GM12878 (cell line): ENCODE measurements at regions not wholly inside any gene's neighbourhood (a gene's known extent, or its start where the extent isn't known, plus 50 kb on each side); places are given as distances from the start of the nearest gene placed in this dataset.

Experiments
- ATAC-seq: fragments of 200-7000 bp; cut with Tn5 transposase; 3 replicates; pipeline ENCODE4 v1.9.1; 2020; ENCODE audit warnings: mild to moderate bottlenecking, moderate library complexity
- BruUV-seq: library from RNA; stranded (reverse); fragments of 400-500 nt; replicated peaks from 2 replicates; lab custom pipeline; 2021; lab: Mats Ljungman, UMichigan
- CTCF ChIA-PET: fragments of 300-600 bp; sonication (Branson Sonifier 250); formaldehyde crosslinking; extraction: SDS; loops from one replicate; lab custom pipeline; 2021; ENCODE audit warnings: inconsistent platforms; lab: Yijun Ruan, JAX
- POLR2A ChIA-PET: fragments of 350-600 bp; formaldehyde crosslinking; extraction: SDS; loops from one replicate; lab custom pipeline; 2021; ENCODE audit warnings: inconsistent platforms; lab: Charles Lee
- RAD21 ChIA-PET: fragments of 300-600 bp; sonication (Branson Sonifier 250); formaldehyde crosslinking; loops from one replicate; lab custom pipeline; 2023; ENCODE audit warnings: antibody characterized with exemption; ENCODE audit not compliant: unreplicated experiment; lab: Charles Lee
- SMC1A ChIA-PET: fragments of 300-600 bp; sonication (Branson Sonifier 250); formaldehyde crosslinking; loops from one replicate; lab custom pipeline; 2023; ENCODE audit not compliant: unreplicated experiment, uncharacterized antibody; lab: Charles Lee
- DNase-seq: peaks from one replicate; pipeline ENCODE4 v3.0.0-alpha.2; 2011; ENCODE audit warnings: low read depth, low spot score
- FAIRE-seq: peaks from 3 replicates; lab custom pipeline; 2011; peaks lifted over from hg19 to GRCh38; lab: Jason Lieb, UNC
- H2AFZ ChIP-seq: 2 replicates; pipeline ENCODE4 v1.6.0; 2011; ENCODE audit warnings: low read depth, low read length, control low read depth; ENCODE audit not compliant: control insufficient read depth
- H3K27ac ChIP-seq: 2 replicates; pipeline ENCODE4 v1.5.1; 2011; ENCODE audit warnings: control low read depth; ENCODE audit not compliant: control insufficient read depth, insufficient read depth
- H3K27me3 ChIP-seq, 2 experiments: replicated peaks in 1 of 2; 2 replicates each; pipeline versions ENCODE4 v1.6.0 to v1.6.1; 2011; ENCODE audit warnings: low read length in 1 of 2; ENCODE audit not compliant: control insufficient read depth in 2 of 2, insufficient read depth in 2 of 2
- H3K36me3 ChIP-seq, 2 experiments: 2 replicates each; pipeline ENCODE4 v1.5.1; 2011; ENCODE audit warnings: low read length in 1 of 2; ENCODE audit not compliant: control insufficient read depth in 2 of 2, insufficient read depth in 2 of 2
- H3K4me1 ChIP-seq: 2 replicates; pipeline ENCODE4 v1.6.1; 2011; ENCODE audit warnings: mild to moderate bottlenecking, low read length, moderate library complexity, mixed read lengths; ENCODE audit not compliant: control insufficient read depth, insufficient read depth
- H3K4me2 ChIP-seq: 2 replicates; pipeline ENCODE4 v1.6.0; 2011; ENCODE audit warnings: control low read depth; ENCODE audit not compliant: control insufficient read depth, insufficient read depth
- H3K4me3 ChIP-seq: fragments of 200-600 bp; sonication (generic); 2 replicates; pipeline ENCODE4 v1.5.1; 2016
- H3K79me2 ChIP-seq: 2 replicates; pipeline ENCODE4 v1.6.0; 2011; ENCODE audit warnings: low read length; ENCODE audit not compliant: control insufficient read depth, insufficient read depth
- H3K9ac ChIP-seq: 2 replicates; pipeline ENCODE4 v1.8.0; 2011; ENCODE audit warnings: low read length, control low read depth, mixed read lengths; ENCODE audit not compliant: control insufficient read depth, insufficient read depth
- H3K9me3 ChIP-seq: replicated peaks from 3 replicates; pipeline ENCODE4 v1.5.1; 2011; ENCODE audit warnings: mild to moderate bottlenecking, low read length; ENCODE audit not compliant: control insufficient read depth, insufficient read depth
- H4K20me1 ChIP-seq: 2 replicates; pipeline ENCODE4 v1.6.0; 2011; ENCODE audit not compliant: control insufficient read depth, insufficient read depth
- BHLHE40 ChIP-seq, 2 experiments: fragments of 450-650 bp in 1 of 2; IDR thresholded peaks; 2 replicates each; pipeline ENCODE4 v1.6.1; 2011 to 2017; ENCODE audit warnings: low read depth in 2 of 2, borderline replicate concordance in 1 of 2, improper control_type of control experiment in 1 of 2, low read length in 1 of 2, mild to moderate bottlenecking in 1 of 2
- CHD2 ChIP-seq: IDR thresholded peaks from 2 replicates; pipeline ENCODE4 v1.6.1; 2011; ENCODE audit warnings: low read depth, low read length, improper control_type of control experiment, borderline replicate concordance
- CUX1 ChIP-seq: IDR thresholded peaks from 2 replicates; pipeline ENCODE4 v1.6.1; 2012; ENCODE audit warnings: improper control_type of control experiment, low read depth, low read length; ENCODE audit not compliant: insufficient replicate concordance
- DPF2 ChIP-seq: fragments of 450-650 bp; IDR thresholded peaks from 2 replicates; pipeline ENCODE4 v1.6.1; 2017; ENCODE audit warnings: mild to moderate bottlenecking
- ELK1 ChIP-seq: IDR thresholded peaks from 2 replicates; pipeline ENCODE4 v1.6.1; 2012; ENCODE audit warnings: low read depth, low read length, improper control_type of control experiment
- HDAC2 ChIP-seq: fragments of 200-600 bp; sonication (generic); IDR thresholded peaks from 2 replicates; pipeline ENCODE4 v1.6.1; 2017
- HDGF ChIP-seq: fragments of 450-650 bp; IDR thresholded peaks from 2 replicates; pipeline ENCODE4 v1.6.1; 2016; ENCODE audit warnings: antibody characterized with exemption
- MEF2A ChIP-seq: IDR thresholded peaks from 2 replicates; pipeline ENCODE4 v1.6.1; 2011; ENCODE audit warnings: low read depth, mild to moderate bottlenecking, low read length, moderate library complexity; ENCODE audit not compliant: insufficient read depth
- MTA2 ChIP-seq: fragments of 450-650 bp; IDR thresholded peaks from 2 replicates; pipeline ENCODE4 v1.6.1; 2016; ENCODE audit warnings: low read depth, mild to moderate bottlenecking, moderate library complexity
- POU2F2 ChIP-seq: IDR thresholded peaks from 3 replicates; pipeline ENCODE4 v1.6.1; 2011; ENCODE audit warnings: low read depth, mild to moderate bottlenecking, low read length, borderline replicate concordance
- RELA ChIP-seq: fragments of 450-650 bp; IDR thresholded peaks from 2 replicates; pipeline ENCODE4 v1.8.0; 2014; ENCODE audit warnings: borderline replicate concordance; ENCODE audit not compliant: partially characterized antibody
- SRF ChIP-seq, 2 experiments: IDR thresholded peaks; 2 replicates each; pipeline ENCODE4 v1.6.1; 2011; ENCODE audit warnings: low read depth in 2 of 2, low read length in 2 of 2, mild to moderate bottlenecking in 1 of 2, moderate library complexity in 1 of 2
- TAF1 ChIP-seq: IDR thresholded peaks from 2 replicates; pipeline ENCODE4 v1.6.1; 2011; ENCODE audit warnings: mild to moderate bottlenecking, low read depth, low read length, borderline replicate concordance
- TARDBP ChIP-seq: IDR thresholded peaks from 2 replicates; pipeline ENCODE4 v1.6.1; 2016; ENCODE audit warnings: borderline replicate concordance
- WGBS: methylation state at CpG from one replicate; pipeline ENCODE4 v1.1.6; 2016; ENCODE audit warnings: low lambda C conversion rate; ENCODE audit not compliant: insufficient replicate concordance, insufficient coverage; ENCODE audit errors: missing lambda C conversion rate; 5-methylcytosine and 5-hydroxymethylcytosine counted together
- in situ Hi-C: fragments of 300-500 bp; cut with MboI; formaldehyde crosslinking; loops from 9 replicates; pipeline ENCODE4 v1.14.3; 2018; ENCODE audit warnings: mixed read lengths
- intact Hi-C: fragments of 100-400 bp; cut with micrococcal nuclease; formaldehyde crosslinking; loops from one replicate; pipeline ENCODE4 v1.14.2; 2022; ENCODE audit not compliant: unreplicated experiment
- TF ChIP-seq, protein P1 (sequence below): fragments of 450-650 bp; IDR thresholded peaks from 2 replicates; pipeline ENCODE4 v1.6.1; 2016; ENCODE audit warnings: mild to moderate bottlenecking, moderate library complexity, borderline replicate concordance

GRCh38 chr9:105172436-105172835, 72.0 kb upstream of the SLC44A1 start:
- ChIA-PET POLR2A (no interaction called here), RAD21 (no interaction called here)
- Histone ChIP-seq H3K4me1 (no peaks in the 10 kb centered on the region), H3K9ac (no peak overlapping the region), H4K20me1 (no peaks in the 10 kb centered on the region), H3K79me2 (no peaks in the 10 kb centered on the region), H3K4me3 (no peak overlapping the region), H3K27me3 (no peaks in the 10 kb centered on the region; a peak in 2 of 4 replicates), H3K9me3 (no peaks in the 10 kb centered on the region; the same call in 2 of the 3 replicates), H2AFZ (no peak overlapping the region), H3K4me2 (no peak overlapping the region), H3K27ac (no peak overlapping the region)
- in situ Hi-C loops, result no loop called here
- DNase-seq (no peak), FAIRE-seq (no peak), ATAC-seq (no peak)
- intact Hi-C loops, result no loop called here
- WGBS, result 20% methylated on average over 5 of the region's 5 CpGs
- no TSS peak for BruUV-seq
- TF ChIP-seq CUX1, result no peak
- TF ChIP-seq RELA, result no peak
- TF ChIP-seq BHLHE40 (IDR thresholded peaks at IDR 0.05; ENCODE audit: borderline replicate concordance in 1 of 2, low read depth in 2 of 2, low read length in 1 of 2), result no peak
- TF ChIP-seq HDAC2, result no peak
- TF ChIP-seq, protein P1, sequence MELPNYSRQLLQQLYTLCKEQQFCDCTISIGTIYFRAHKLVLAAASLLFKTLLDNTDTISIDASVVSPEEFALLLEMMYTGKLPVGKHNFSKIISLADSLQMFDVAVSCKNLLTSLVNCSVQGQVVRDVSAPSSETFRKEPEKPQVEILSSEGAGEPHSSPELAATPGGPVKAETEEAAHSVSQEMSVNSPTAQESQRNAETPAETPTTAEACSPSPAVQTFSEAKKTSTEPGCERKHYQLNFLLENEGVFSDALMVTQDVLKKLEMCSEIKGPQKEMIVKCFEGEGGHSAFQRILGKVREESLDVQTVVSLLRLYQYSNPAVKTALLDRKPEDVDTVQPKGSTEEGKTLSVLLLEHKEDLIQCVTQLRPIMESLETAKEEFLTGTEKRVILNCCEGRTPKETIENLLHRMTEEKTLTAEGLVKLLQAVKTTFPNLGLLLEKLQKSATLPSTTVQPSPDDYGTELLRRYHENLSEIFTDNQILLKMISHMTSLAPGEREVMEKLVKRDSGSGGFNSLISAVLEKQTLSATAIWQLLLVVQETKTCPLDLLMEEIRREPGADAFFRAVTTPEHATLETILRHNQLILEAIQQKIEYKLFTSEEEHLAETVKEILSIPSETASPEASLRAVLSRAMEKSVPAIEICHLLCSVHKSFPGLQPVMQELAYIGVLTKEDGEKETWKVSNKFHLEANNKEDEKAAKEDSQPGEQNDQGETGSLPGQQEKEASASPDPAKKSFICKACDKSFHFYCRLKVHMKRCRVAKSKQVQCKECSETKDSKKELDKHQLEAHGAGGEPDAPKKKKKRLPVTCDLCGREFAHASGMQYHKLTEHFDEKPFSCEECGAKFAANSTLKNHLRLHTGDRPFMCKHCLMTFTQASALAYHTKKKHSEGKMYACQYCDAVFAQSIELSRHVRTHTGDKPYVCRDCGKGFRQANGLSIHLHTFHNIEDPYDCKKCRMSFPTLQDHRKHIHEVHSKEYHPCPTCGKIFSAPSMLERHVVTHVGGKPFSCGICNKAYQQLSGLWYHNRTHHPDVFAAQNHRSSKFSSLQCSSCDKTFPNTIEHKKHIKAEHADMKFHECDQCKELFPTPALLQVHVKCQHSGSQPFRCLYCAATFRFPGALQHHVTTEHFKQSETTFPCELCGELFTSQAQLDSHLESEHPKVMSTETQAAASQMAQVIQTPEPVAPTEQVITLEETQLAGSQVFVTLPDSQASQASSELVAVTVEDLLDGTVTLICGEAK, result no peak
- TF ChIP-seq MEF2A, result no peak
- TF ChIP-seq POU2F2, result no peak
- no peak for TF ChIP-seq TARDBP
- TF ChIP-seq HDGF, result no peak
- no peak for TF ChIP-seq MTA2
- no peak for TF ChIP-seq CHD2
- TF ChIP-seq TAF1, result no peak
- no peak for TF ChIP-seq ELK1
- TF ChIP-seq SRF (IDR thresholded peaks at IDR 0.05; ENCODE audit: low read depth in 2 of 2, low read length in 2 of 2), result no peak
- TF ChIP-seq DPF2, result no peak
- TF ChIP-seq, all 136 proteins: peak for 0
- CTCF ChIA-PET, result no interaction called here
- H3K36me3 ChIP-seq, result no peaks in the 10 kb centered on the region
- SMC1A ChIA-PET, result no interaction called here
